WERI-Rb-1 (cell line): ENCODE measurements at regions not wholly inside any gene's neighbourhood (a gene's known extent, or its start where the extent isn't known, plus 50 kb on each side); places are given as distances from the start of the nearest gene placed in this dataset.
A peak's percentile ranks its signal among the peaks of the same experiment; 100 is the strongest.

Source experiments
- DNase-seq: peaks from one replicate; pipeline ENCODE4 v3.0.0-alpha.2; 2020
- H3K27ac ChIP-seq: fragments of 250-450 bp; sonication (Bioruptor Pico); 2 replicates; pipeline ENCODE4 v1.5.1; 2020; ENCODE audit warnings: mild to moderate bottlenecking, moderate library complexity
- H3K27me3 ChIP-seq: fragments of 250-450 bp; sonication (Bioruptor Pico); 2 replicates; pipeline ENCODE4 v1.5.1; 2021; ENCODE audit warnings: mild to moderate bottlenecking, low read depth, moderate library complexity; ENCODE audit not compliant: insufficient read depth, severe bottlenecking
- H3K36me3 ChIP-seq: fragments of 250-450 bp; sonication (Bioruptor Pico); 2 replicates; pipeline ENCODE4 v1.5.1; 2020; ENCODE audit warnings: mild to moderate bottlenecking, moderate library complexity
- H3K4me3 ChIP-seq: 2 replicates; pipeline ENCODE4 v1.5.1; 2011; ENCODE audit warnings: low read depth, mild to moderate bottlenecking, control low read depth, low read length
- H3K9me3 ChIP-seq: fragments of 250-450 bp; sonication (Bioruptor Pico); 2 replicates; pipeline ENCODE4 v1.5.1; 2021; ENCODE audit warnings: mild to moderate bottlenecking, moderate library complexity; ENCODE audit not compliant: severe bottlenecking
- TF ChIP-seq, protein P1 (sequence below): IDR thresholded peaks from 2 replicates; pipeline ENCODE4 v1.5.1; 2011; ENCODE audit warnings: low read depth, mild to moderate bottlenecking, control low read depth, inconsistent platforms, low read length

DNA sequence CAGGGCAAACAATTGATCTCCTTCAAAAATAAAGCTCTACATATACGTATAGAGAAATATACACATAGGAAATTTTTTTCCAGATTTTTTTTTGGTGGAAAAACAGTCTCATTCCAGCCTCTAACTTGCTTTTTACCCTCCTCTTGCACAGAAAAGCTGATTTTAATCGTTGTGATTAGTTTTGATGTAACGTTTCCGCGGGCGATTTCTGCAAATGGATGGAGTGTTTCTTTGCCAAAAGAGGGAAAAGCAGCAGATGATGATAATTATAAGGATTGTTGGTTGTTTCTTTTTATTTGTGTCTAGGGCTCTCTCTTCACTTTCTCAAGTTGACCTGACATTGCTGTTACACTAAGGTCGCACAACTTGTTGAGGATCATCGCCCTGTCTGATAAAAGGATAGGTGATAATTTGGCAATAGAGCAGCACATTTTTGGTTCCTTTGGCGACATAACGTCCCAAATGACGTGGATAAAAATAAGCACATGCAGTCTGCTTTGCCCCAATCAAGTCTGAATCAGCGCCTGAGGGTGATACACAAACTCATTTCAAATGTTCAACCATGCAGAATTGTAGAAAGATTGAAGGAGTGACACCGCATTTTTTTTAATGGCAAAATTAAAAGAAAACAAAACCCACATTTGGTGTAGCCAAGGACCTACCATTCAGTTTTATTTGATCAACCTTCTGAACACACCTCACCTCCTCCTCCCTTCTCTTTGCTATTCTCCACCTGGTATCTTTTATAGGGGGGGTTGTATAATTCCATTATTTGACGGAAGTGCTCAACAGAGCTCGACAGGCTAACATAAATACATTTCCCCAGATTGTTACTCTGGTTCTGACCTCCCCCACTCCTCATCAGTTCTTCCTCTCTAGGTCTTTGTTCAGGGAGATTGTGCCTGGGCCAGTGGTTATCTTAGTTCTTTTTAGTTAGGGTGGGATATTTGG, 109.6 kb upstream of the KCTD1 start:
- Histone ChIP-seq H3K4me3 (peak overlapping the region; percentile 91), H3K9me3 (no peaks in the 10 kb centered on the region), H3K27ac (peak overlapping the region; percentile 93), H3K27me3 (no peaks in the 10 kb centered on the region), H3K36me3 (no peaks in the 10 kb centered on the region)
- TF ChIP-seq, protein P1, sequence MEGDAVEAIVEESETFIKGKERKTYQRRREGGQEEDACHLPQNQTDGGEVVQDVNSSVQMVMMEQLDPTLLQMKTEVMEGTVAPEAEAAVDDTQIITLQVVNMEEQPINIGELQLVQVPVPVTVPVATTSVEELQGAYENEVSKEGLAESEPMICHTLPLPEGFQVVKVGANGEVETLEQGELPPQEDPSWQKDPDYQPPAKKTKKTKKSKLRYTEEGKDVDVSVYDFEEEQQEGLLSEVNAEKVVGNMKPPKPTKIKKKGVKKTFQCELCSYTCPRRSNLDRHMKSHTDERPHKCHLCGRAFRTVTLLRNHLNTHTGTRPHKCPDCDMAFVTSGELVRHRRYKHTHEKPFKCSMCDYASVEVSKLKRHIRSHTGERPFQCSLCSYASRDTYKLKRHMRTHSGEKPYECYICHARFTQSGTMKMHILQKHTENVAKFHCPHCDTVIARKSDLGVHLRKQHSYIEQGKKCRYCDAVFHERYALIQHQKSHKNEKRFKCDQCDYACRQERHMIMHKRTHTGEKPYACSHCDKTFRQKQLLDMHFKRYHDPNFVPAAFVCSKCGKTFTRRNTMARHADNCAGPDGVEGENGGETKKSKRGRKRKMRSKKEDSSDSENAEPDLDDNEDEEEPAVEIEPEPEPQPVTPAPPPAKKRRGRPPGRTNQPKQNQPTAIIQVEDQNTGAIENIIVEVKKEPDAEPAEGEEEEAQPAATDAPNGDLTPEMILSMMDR: no peak
- no peak for DNase-seq

DNA sequence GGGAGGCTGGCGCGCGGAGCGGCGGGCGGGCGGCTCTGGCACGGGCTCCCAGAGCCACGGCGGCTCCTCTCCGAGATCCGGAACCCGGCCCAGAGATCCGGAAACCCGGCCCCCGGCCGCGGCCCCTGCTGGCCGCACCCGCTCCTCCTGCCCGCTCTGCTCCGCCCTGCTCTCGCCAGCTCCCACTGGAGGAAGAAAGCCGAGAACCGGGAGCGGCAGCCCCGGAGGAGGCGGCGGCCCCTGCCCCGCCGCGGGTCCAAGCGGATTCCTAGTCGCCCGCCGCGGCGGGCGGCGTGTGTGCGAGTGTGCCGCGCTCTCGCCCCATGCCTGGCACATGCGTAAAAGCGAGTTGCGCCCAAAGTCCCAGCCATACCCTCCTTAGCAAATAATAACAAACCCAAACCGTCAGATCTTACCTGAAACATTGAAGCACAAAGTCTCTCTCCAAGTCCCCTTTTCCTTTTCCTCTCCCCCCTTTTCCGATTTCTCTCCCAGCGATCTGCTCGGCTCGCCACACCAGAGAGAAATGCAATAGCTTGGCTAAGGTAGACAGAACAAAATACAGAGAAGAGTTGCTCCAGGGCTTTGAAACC, 108.7 kb upstream of the KCTD1 start:
- peak; percentile 57 for DNase-seq
- Histone ChIP-seq H3K36me3 (no peaks in the 10 kb centered on the region), H3K4me3 (peak overlapping the region; percentile 91), H3K9me3 (no peaks in the 10 kb centered on the region), H3K27ac (peak overlapping the region; percentile 93), H3K27me3 (no peaks in the 10 kb centered on the region)
- TF ChIP-seq, protein P1: no peak

DNA sequence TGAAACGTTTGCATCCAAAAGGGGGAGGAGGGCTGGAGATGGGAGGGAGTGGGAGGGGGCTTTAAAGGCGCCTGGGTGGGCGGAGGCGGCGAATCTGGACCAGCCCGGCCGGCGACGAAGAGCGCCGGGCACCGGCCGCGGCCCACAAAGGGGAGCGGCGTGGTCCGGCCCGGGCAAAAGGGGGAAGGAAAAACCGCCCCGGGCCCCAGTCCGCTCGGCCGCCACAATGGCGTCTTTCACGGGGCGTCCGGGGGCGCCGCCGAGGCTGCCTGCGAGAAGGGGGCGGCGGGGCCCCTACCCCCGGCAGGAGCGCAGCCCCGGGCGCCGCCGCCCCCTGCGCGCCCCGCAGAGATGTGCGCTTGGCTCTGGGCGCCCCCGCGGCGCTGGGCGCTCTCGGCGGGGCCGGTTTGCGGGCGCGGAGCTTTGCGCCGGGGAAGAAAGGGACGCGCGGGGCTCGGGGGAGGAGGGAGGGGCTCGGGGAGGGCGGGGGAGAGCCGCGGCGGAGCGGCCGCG, 108.1 kb upstream of the KCTD1 start:
- H3K36me3 ChIP-seq: no peaks in the 10 kb centered on the region
- H3K9me3 ChIP-seq: no peaks in the 10 kb centered on the region
- peak overlapping the region; percentile 93 for H3K27ac ChIP-seq
- H3K4me3 ChIP-seq: peak overlapping the region; percentile 91
- no peaks in the 10 kb centered on the region for H3K27me3 ChIP-seq
- DNase-seq: no peak
- TF ChIP-seq, protein P1: no peak

DNA sequence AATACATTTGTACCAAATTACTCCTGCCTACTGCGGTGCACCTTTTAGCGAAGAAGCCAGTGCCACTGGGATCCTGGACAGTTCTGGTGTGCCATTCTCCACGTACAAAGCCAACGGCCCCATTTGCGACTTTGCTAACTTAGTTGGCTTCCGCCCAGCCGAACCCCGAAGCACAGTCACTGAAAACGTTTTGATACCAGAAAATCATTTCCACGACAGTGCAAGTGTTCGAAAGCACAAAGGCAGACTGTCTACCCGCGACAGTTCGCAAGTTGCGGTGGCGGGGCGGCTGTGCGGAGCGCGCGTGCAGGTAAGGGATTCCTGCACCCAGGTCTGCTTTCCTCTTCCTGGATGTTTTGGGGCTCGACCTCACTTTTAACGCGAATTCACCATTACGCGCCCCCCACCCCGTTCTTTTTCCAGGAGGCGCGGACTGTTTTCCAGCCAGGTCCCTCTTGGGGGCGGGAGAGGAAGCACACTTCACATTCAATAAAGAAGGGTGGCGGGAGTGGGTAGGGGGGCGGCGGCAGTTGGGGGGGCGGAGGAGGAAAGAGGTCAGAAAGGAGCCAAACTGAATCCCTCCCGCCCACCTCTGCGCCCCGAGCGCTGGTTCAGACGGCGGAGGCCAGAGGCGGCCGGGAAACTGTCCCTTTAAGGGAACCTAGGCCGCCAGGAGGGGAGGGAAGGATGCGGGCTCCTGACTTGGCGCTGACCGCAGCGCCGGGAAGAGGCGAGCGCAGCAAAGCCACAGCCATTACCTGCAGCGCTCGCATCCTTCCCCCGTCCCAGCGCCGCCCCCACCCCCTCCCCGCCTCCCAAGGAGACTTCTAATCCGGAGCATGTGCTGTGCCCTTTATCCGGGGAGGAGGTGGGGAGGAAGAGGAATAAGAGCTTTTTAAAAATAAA, 107.4 kb upstream of the KCTD1 start:
- no peaks in the 10 kb centered on the region for H3K27me3 ChIP-seq

More for the DNA sequence above, 107.4 kb upstream of the KCTD1 start:
- peak overlapping the region; percentile 93 for H3K27ac ChIP-seq
- peak overlapping the region; percentile 91 for H3K4me3 ChIP-seq
- TF ChIP-seq, protein P1: no peak
- DNase-seq: peak; percentile 68
- H3K36me3 ChIP-seq: no peaks in the 10 kb centered on the region
- H3K9me3 ChIP-seq: no peaks in the 10 kb centered on the region
